ENCODE measurements at regions not wholly inside any gene's neighbourhood (a gene's known extent, or its start where the extent isn't known, plus 50 kb on each side); places are given as distances from the start of the nearest gene placed in this dataset.
A peak's percentile ranks its signal among the peaks of the same experiment; 100 is the strongest.
"Not testable (repeated sequence)": the region's sequence is repeated elsewhere in the genome, so short reads cannot be mapped to it uniquely, and the experiment has no call there.

GRCh38 chr5:25414742-25415141 is 770.0 kb upstream of the CDH10 start:
- no peak overlapping the region for H3K27ac ChIP-seq (ENCODE audit: low read length)
- no peaks in the 10 kb centered on the region for H3K9me3 ChIP-seq (ENCODE audit: low read length)
- no peaks in the 10 kb centered on the region for H3K4me1 ChIP-seq (ENCODE audit: low read length)
- H3K4me2 ChIP-seq (ENCODE audit: low read depth, low read length, poor library complexity, severe bottlenecking), result no peak overlapping the region
- H3K9me2 ChIP-seq (replicated peaks; ENCODE audit: insufficient read depth, low read length), result no peaks in the 10 kb centered on the region
- no peak overlapping the region for H3K4me3 ChIP-seq (ENCODE audit: low read length)
- H3K9ac ChIP-seq (ENCODE audit: low read length), result no peak overlapping the region
- no peaks in the 10 kb centered on the region for H3K36me3 ChIP-seq (ENCODE audit: insufficient read depth, low read length)
- DNase-seq, result no peak
- no peak overlapping the region for H2AFZ ChIP-seq (ENCODE audit: low read length)
- no peaks in the 10 kb centered on the region for H3K79me2 ChIP-seq (ENCODE audit: low read length)
- H3K27me3 ChIP-seq (ENCODE audit: low read length), result no peaks in the 10 kb centered on the region
- H4K20me1 ChIP-seq (ENCODE audit: insufficient read depth, low read depth, low read length), result no peaks in the 10 kb centered on the region

GRCh38 chr5:25412116-25412661 is 767.4 kb upstream of the CDH10 start:
- Histone ChIP-seq H3K36me3 (ENCODE audit: insufficient read depth, low read length) (no peaks in the 10 kb centered on the region), H3K4me3 (ENCODE audit: low read length) (no peak overlapping the region), H3K9me2 (replicated peaks; ENCODE audit: insufficient read depth, low read length) (no peaks in the 10 kb centered on the region), H3K79me2 (ENCODE audit: low read length) (no peaks in the 10 kb centered on the region), H3K4me1 (ENCODE audit: low read length) (no peaks in the 10 kb centered on the region), H3K9me3 (ENCODE audit: low read length) (no peaks in the 10 kb centered on the region; the same call in 1 of the 2 replicates), H3K4me2 (ENCODE audit: low read depth, low read length, poor library complexity, severe bottlenecking) (no peak overlapping the region), H2AFZ (ENCODE audit: low read length) (peak overlapping the region; percentile 30; the same call in 1 of the 2 replicates), H4K20me1 (ENCODE audit: insufficient read depth, low read depth, low read length) (no peaks in the 10 kb centered on the region), H3K27ac (ENCODE audit: low read length) (no peak overlapping the region), H3K27me3 (ENCODE audit: low read length) (no peaks in the 10 kb centered on the region), H3K9ac (ENCODE audit: low read length) (no peak overlapping the region)
- DNase-seq, result no peak

- H3K9ac ChIP-seq (ENCODE audit: low read length); H3K27ac ChIP-seq (ENCODE audit: low read length); H2AFZ ChIP-seq (ENCODE audit: low read length); H3K36me3 ChIP-seq (ENCODE audit: insufficient read depth, low read length); H3K4me3 ChIP-seq (ENCODE audit: low read length); H4K20me1 ChIP-seq (ENCODE audit: insufficient read depth, low read depth, low read length); H3K4me2 ChIP-seq (ENCODE audit: low read depth, low read length, poor library complexity, severe bottlenecking); H3K27me3 ChIP-seq (ENCODE audit: low read length); H3K9me2 ChIP-seq (replicated peaks; ENCODE audit: insufficient read depth, low read length); H3K4me1 ChIP-seq (ENCODE audit: low read length); DNase-seq; H3K79me2 ChIP-seq (ENCODE audit: low read length): not testable (repeated sequence)
- H3K9me3 ChIP-seq (ENCODE audit: low read length), result peaks cover 13% of the 10 kb centered on the region
These were observed 762.6 kb upstream of the CDH10 start for GRCh38 chr5:25407365-25407764.

GRCh38 chr5:25405850-25406249 is 761.1 kb upstream of the CDH10 start:
- H3K27me3 ChIP-seq (ENCODE audit: low read length), result no peaks in the 10 kb centered on the region
- H3K36me3 ChIP-seq (ENCODE audit: insufficient read depth, low read length), result no peaks in the 10 kb centered on the region
- no peaks in the 10 kb centered on the region for H4K20me1 ChIP-seq (ENCODE audit: insufficient read depth, low read depth, low read length)
- no peaks in the 10 kb centered on the region for H3K4me1 ChIP-seq (ENCODE audit: low read length)
- H3K27ac ChIP-seq (ENCODE audit: low read length), result no peak overlapping the region
- H3K4me3 ChIP-seq (ENCODE audit: low read length), result no peak overlapping the region
- H3K4me2 ChIP-seq (ENCODE audit: low read depth, low read length, poor library complexity, severe bottlenecking), result no peak overlapping the region
- H2AFZ ChIP-seq (ENCODE audit: low read length), result no peak overlapping the region
- no peaks in the 10 kb centered on the region for H3K79me2 ChIP-seq (ENCODE audit: low read length)
- H3K9me2 ChIP-seq (replicated peaks; ENCODE audit: insufficient read depth, low read length), result no peaks in the 10 kb centered on the region
- peaks cover 16% of the 10 kb centered on the region for H3K9me3 ChIP-seq (ENCODE audit: low read length)
- no peak overlapping the region for H3K9ac ChIP-seq (ENCODE audit: low read length)
- DNase-seq, result no peak

- DNase-seq, result no peak
- H3K4me3 ChIP-seq (ENCODE audit: low read length), result no peak overlapping the region
- no peaks in the 10 kb centered on the region for H3K79me2 ChIP-seq (ENCODE audit: low read length)
- no peaks in the 10 kb centered on the region for H3K9me2 ChIP-seq (replicated peaks; ENCODE audit: insufficient read depth, low read length)
- peaks cover 19% of the 10 kb centered on the region for H3K9me3 ChIP-seq (ENCODE audit: low read length)
- no peaks in the 10 kb centered on the region for H3K4me1 ChIP-seq (ENCODE audit: low read length)
- no peaks in the 10 kb centered on the region for H4K20me1 ChIP-seq (ENCODE audit: insufficient read depth, low read depth, low read length)
- H3K4me2 ChIP-seq (ENCODE audit: low read depth, low read length, poor library complexity, severe bottlenecking), result no peak overlapping the region
- H3K9ac ChIP-seq (ENCODE audit: low read length), result no peak overlapping the region
- H3K27ac ChIP-seq (ENCODE audit: low read length), result no peak overlapping the region
- H3K27me3 ChIP-seq (ENCODE audit: low read length), result no peaks in the 10 kb centered on the region
- H3K36me3 ChIP-seq (ENCODE audit: insufficient read depth, low read length), result no peaks in the 10 kb centered on the region
- H2AFZ ChIP-seq (ENCODE audit: low read length), result peak overlapping the region; percentile 20; the same call in 1 of the 2 replicates
These were observed 755.2 kb upstream of the CDH10 start for GRCh38 chr5:25399878-25400480.

- H3K9me2 ChIP-seq (replicated peaks; ENCODE audit: insufficient read depth, low read length), result no peaks in the 10 kb centered on the region
- H3K27ac ChIP-seq (ENCODE audit: low read length), result no peak overlapping the region
- H4K20me1 ChIP-seq (ENCODE audit: insufficient read depth, low read depth, low read length), result no peaks in the 10 kb centered on the region
- no peaks in the 10 kb centered on the region for H3K9me3 ChIP-seq (ENCODE audit: low read length)
- peaks cover 4% of the 10 kb centered on the region; the same call in 1 of the 2 replicates for H3K4me1 ChIP-seq (ENCODE audit: low read length)
- H3K4me2 ChIP-seq (ENCODE audit: low read depth, low read length, poor library complexity, severe bottlenecking), result no peak overlapping the region
- no peak overlapping the region for H3K4me3 ChIP-seq (ENCODE audit: low read length)
- H3K9ac ChIP-seq (ENCODE audit: low read length), result no peak overlapping the region
- no peaks in the 10 kb centered on the region for H3K79me2 ChIP-seq (ENCODE audit: low read length)
- no peaks in the 10 kb centered on the region for H3K36me3 ChIP-seq (ENCODE audit: insufficient read depth, low read length)
- DNase-seq, result no peak
- H3K27me3 ChIP-seq (ENCODE audit: low read length), result no peaks in the 10 kb centered on the region
- H2AFZ ChIP-seq (ENCODE audit: low read length), result no peak overlapping the region; the same call in 1 of the 2 replicates
These were observed 749.2 kb upstream of the CDH10 start for GRCh38 chr5:25393957-25394356.

- no peak overlapping the region for H3K4me3 ChIP-seq (ENCODE audit: low read length)
- no peaks in the 10 kb centered on the region for H3K79me2 ChIP-seq (ENCODE audit: low read length)
- no peak for DNase-seq
- H3K4me1 ChIP-seq (ENCODE audit: low read length), result peaks cover 4% of the 10 kb centered on the region; the same call in 1 of the 2 replicates
- H2AFZ ChIP-seq (ENCODE audit: low read length), result no peak overlapping the region
- H3K27me3 ChIP-seq (ENCODE audit: low read length), result no peaks in the 10 kb centered on the region
- no peaks in the 10 kb centered on the region for H3K9me3 ChIP-seq (ENCODE audit: low read length)
- H3K9ac ChIP-seq (ENCODE audit: low read length), result no peak overlapping the region
- no peak overlapping the region for H3K4me2 ChIP-seq (ENCODE audit: low read depth, low read length, poor library complexity, severe bottlenecking)
- no peaks in the 10 kb centered on the region for H3K9me2 ChIP-seq (replicated peaks; ENCODE audit: insufficient read depth, low read length)
- no peaks in the 10 kb centered on the region for H4K20me1 ChIP-seq (ENCODE audit: insufficient read depth, low read depth, low read length)
- no peak overlapping the region for H3K27ac ChIP-seq (ENCODE audit: low read length)
- H3K36me3 ChIP-seq (ENCODE audit: insufficient read depth, low read length), result no peaks in the 10 kb centered on the region
These were observed 748.5 kb upstream of the CDH10 start for GRCh38 chr5:25393256-25393655.

GRCh38 chr5:25387953-25388352 is 743.2 kb upstream of the CDH10 start:
- Histone ChIP-seq H3K79me2 (ENCODE audit: low read length) (no peaks in the 10 kb centered on the region), H3K9me2 (replicated peaks; ENCODE audit: insufficient read depth, low read length) (no peaks in the 10 kb centered on the region), H3K9me3 (ENCODE audit: low read length) (peaks cover 4% of the 10 kb centered on the region; the same call in 1 of the 2 replicates), H3K4me2 (ENCODE audit: low read depth, low read length, poor library complexity, severe bottlenecking) (no peak overlapping the region), H3K27me3 (ENCODE audit: low read length) (no peaks in the 10 kb centered on the region), H4K20me1 (ENCODE audit: insufficient read depth, low read depth, low read length) (no peaks in the 10 kb centered on the region), H2AFZ (ENCODE audit: low read length) (no peak overlapping the region), H3K9ac (ENCODE audit: low read length) (no peak overlapping the region), H3K4me3 (ENCODE audit: low read length) (no peak overlapping the region), H3K36me3 (ENCODE audit: insufficient read depth, low read length) (no peaks in the 10 kb centered on the region), H3K4me1 (ENCODE audit: low read length) (no peaks in the 10 kb centered on the region), H3K27ac (ENCODE audit: low read length) (no peak overlapping the region)
- DNase-seq, result no peak
